ENCODE measurements at regions not wholly inside any gene's neighbourhood (a gene's known extent, or its start where the extent isn't known, plus 50 kb on each side); places are given as distances from the start of the nearest gene placed in this dataset.

DNA sequence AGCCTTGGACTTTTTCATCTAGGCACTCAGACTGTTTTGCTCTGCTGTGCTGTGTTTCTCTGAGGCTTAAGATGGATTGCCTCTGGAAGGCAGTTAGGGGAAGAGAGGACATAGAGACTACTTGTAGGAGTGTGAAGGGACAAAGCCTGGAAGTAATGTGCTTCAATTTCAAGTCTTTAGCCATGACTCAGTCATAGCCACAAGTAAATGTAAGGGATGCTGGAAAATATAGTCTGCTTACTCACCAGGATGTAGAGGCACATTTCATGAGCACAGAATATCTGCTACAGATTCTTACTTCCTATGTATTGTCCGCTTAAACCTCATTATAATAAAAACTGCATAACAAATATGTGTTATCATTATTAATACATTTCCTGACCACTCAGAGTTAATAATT lies 794.3 kb upstream of the NOVA1 start:
- ChIA-PET POLR2A (ENCODE audit: low non-redundant PET) (no interaction called here), CTCF (no interaction called here)
- H3K27me3 ChIP-seq (replicated peaks; ENCODE audit: insufficient read depth, low read depth, low read length, poor library complexity) = no peaks in the 10 kb centered on the region
- BruUV-seq (replicated peaks) = no TSS peak
- TF ChIP-seq, protein P1, sequence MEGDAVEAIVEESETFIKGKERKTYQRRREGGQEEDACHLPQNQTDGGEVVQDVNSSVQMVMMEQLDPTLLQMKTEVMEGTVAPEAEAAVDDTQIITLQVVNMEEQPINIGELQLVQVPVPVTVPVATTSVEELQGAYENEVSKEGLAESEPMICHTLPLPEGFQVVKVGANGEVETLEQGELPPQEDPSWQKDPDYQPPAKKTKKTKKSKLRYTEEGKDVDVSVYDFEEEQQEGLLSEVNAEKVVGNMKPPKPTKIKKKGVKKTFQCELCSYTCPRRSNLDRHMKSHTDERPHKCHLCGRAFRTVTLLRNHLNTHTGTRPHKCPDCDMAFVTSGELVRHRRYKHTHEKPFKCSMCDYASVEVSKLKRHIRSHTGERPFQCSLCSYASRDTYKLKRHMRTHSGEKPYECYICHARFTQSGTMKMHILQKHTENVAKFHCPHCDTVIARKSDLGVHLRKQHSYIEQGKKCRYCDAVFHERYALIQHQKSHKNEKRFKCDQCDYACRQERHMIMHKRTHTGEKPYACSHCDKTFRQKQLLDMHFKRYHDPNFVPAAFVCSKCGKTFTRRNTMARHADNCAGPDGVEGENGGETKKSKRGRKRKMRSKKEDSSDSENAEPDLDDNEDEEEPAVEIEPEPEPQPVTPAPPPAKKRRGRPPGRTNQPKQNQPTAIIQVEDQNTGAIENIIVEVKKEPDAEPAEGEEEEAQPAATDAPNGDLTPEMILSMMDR (conservative IDR thresholded peaks at IDR 0.05; ENCODE audit: low read depth, low read length) = no peak
- TF ChIP-seq EZH2 (IDR thresholded peaks at IDR 0.05; ENCODE audit: borderline replicate concordance, low read depth, low read length, poor library complexity, severe bottlenecking) = no peak
- intact Hi-C loops (cut with micrococcal nuclease; ENCODE audit: unreplicated experiment) = no loop called here
- H3K4me3 ChIP-seq (ENCODE audit: low read depth, low read length, poor library complexity, severe bottlenecking) = no peak overlapping the region
- no peaks in the 10 kb centered on the region for H3K4me1 ChIP-seq (ENCODE audit: insufficient read depth, low read length, poor library complexity, severe bottlenecking)
- no peaks in the 10 kb centered on the region for H3K9me3 ChIP-seq (ENCODE audit: low read depth, low read length, poor library complexity, severe bottlenecking)
- no peaks in the 10 kb centered on the region for H3K36me3 ChIP-seq (ENCODE audit: insufficient read depth, low read length, poor library complexity, severe bottlenecking)
- no peak overlapping the region for H3K27ac ChIP-seq (ENCODE audit: low read depth, low read length, poor library complexity, severe bottlenecking)
- no peak for DNase-seq (ENCODE audit: low spot score)

DNA sequence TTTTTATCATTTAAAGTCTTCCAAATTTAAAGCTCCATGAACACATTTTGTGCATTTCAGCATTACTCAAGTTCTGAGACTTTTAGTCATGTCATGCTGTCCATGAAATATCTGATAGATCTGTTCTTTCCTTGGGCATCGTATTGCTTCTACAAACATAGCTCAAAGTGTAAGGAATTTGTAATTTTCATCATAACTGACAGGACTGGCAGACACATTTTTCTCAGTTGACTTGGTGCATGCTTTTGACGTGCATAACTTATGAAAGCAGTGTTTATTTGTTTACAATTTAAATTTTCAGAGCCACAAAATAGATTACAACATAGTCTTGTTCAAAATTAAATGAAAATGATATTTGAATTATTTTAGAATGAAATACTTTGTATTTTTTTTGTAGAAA lies 812.1 kb upstream of the NOVA1 start:
- Histone ChIP-seq H3K27ac (ENCODE audit: low read depth, low read length, poor library complexity, severe bottlenecking) (no peak overlapping the region), H3K9me3 (ENCODE audit: low read depth, low read length, poor library complexity, severe bottlenecking) (no peaks in the 10 kb centered on the region), H3K4me1 (ENCODE audit: insufficient read depth, low read length, poor library complexity, severe bottlenecking) (no peaks in the 10 kb centered on the region), H3K36me3 (ENCODE audit: insufficient read depth, low read length, poor library complexity, severe bottlenecking) (no peaks in the 10 kb centered on the region), H3K4me3 (ENCODE audit: low read depth, low read length, poor library complexity, severe bottlenecking) (no peak overlapping the region), H3K27me3 (replicated peaks; ENCODE audit: insufficient read depth, low read depth, low read length, poor library complexity) (no peaks in the 10 kb centered on the region)
- ChIA-PET CTCF (no interaction called here), POLR2A (ENCODE audit: low non-redundant PET) (no interaction called here)
- BruUV-seq (replicated peaks) = no TSS peak
- TF ChIP-seq, protein P1 (conservative IDR thresholded peaks at IDR 0.05; ENCODE audit: low read depth, low read length) = no peak
- TF ChIP-seq EZH2 (IDR thresholded peaks at IDR 0.05; ENCODE audit: borderline replicate concordance, low read depth, low read length, poor library complexity, severe bottlenecking) = no peak
- intact Hi-C loops (cut with micrococcal nuclease; ENCODE audit: unreplicated experiment) = no loop called here
- DNase-seq (ENCODE audit: low spot score) = no peak

DNA sequence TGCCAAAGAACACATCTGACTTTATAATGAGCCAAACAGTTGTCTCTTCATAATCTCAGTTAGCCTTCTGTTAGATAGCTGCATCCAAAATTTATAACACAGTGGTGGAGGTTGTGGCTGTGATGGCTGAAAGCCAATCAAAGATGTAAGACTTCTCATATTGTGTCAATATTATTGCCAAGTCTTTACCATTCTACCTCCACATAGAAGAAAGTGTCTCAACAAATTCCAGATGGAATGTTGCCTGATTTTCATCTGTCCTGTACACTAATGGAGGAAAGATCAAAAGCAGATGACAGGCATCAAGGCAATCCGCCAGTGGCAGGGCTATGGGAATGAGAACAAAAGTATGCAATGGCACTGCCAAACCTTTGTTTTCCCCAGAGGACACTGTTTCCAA lies 813.1 kb upstream of the NOVA1 start:
- BruUV-seq (replicated peaks) = no TSS peak
- Histone ChIP-seq H3K27ac (ENCODE audit: low read depth, low read length, poor library complexity, severe bottlenecking) (no peak overlapping the region), H3K4me3 (ENCODE audit: low read depth, low read length, poor library complexity, severe bottlenecking) (no peak overlapping the region), H3K27me3 (replicated peaks; ENCODE audit: insufficient read depth, low read depth, low read length, poor library complexity) (no peaks in the 10 kb centered on the region), H3K36me3 (ENCODE audit: insufficient read depth, low read length, poor library complexity, severe bottlenecking) (no peaks in the 10 kb centered on the region), H3K9me3 (ENCODE audit: low read depth, low read length, poor library complexity, severe bottlenecking) (no peaks in the 10 kb centered on the region), H3K4me1 (ENCODE audit: insufficient read depth, low read length, poor library complexity, severe bottlenecking) (no peaks in the 10 kb centered on the region)
- ChIA-PET POLR2A (ENCODE audit: low non-redundant PET) (no interaction called here), CTCF (no interaction called here)
- no peak for DNase-seq (ENCODE audit: low spot score)
- intact Hi-C loops (cut with micrococcal nuclease; ENCODE audit: unreplicated experiment) = no loop called here
- no peak for TF ChIP-seq EZH2 (IDR thresholded peaks at IDR 0.05; ENCODE audit: borderline replicate concordance, low read depth, low read length, poor library complexity, severe bottlenecking)
- TF ChIP-seq, protein P1 (conservative IDR thresholded peaks at IDR 0.05; ENCODE audit: low read depth, low read length) = no peak

Data from A673 (cell line).